ENCODE measurements at regions not wholly inside any gene's neighbourhood (a gene's known extent, or its start where the extent isn't known, plus 50 kb on each side); places are given as distances from the start of the nearest gene placed in this dataset.

- TF ChIP-seq TCF7 (IDR thresholded peaks at IDR 0.05; ENCODE audit: low read depth), result no peak
- TF ChIP-seq, protein P1, sequence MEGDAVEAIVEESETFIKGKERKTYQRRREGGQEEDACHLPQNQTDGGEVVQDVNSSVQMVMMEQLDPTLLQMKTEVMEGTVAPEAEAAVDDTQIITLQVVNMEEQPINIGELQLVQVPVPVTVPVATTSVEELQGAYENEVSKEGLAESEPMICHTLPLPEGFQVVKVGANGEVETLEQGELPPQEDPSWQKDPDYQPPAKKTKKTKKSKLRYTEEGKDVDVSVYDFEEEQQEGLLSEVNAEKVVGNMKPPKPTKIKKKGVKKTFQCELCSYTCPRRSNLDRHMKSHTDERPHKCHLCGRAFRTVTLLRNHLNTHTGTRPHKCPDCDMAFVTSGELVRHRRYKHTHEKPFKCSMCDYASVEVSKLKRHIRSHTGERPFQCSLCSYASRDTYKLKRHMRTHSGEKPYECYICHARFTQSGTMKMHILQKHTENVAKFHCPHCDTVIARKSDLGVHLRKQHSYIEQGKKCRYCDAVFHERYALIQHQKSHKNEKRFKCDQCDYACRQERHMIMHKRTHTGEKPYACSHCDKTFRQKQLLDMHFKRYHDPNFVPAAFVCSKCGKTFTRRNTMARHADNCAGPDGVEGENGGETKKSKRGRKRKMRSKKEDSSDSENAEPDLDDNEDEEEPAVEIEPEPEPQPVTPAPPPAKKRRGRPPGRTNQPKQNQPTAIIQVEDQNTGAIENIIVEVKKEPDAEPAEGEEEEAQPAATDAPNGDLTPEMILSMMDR (CRISPR knock-in tag; IDR thresholded peaks at IDR 0.05), result no peak
These were observed 192.2 kb upstream of the CDH11 start for GRCh38 chr16:65313936-65314626.
